ENCODE measurements at regions not wholly inside any gene's neighbourhood (a gene's known extent, or its start where the extent isn't known, plus 50 kb on each side); places are given as distances from the start of the nearest gene placed in this dataset.

DNA sequence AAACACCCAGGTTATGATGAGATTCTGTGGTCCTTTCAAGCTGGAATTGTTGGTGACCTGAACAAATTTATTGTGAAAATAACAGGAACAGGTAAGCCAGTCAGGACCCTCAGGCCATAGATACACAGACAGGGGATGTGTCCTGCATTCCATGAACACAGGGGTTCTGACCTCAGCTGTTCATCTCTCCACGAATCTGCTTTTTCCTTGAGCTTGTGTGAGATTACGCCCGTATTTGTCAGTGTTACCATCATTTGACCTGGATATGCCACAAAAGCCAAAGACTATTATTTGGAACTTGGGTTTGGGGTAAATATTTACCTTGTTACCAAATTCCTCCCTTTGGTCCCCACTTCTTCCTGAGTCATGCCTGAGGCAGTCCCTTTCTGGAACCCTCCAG lies 288.9 kb downstream of the PREX1 start:
- TF ChIP-seq CTCF (IDR thresholded peaks at IDR 0.05) (no peak), POLR2A (IDR thresholded peaks at IDR 0.05) (no peak)

Data from esophagus squamous epithelium (tissue), 4 donors.